ENCODE measurements at regions not wholly inside any gene's neighbourhood (a gene's known extent, or its start where the extent isn't known, plus 50 kb on each side); places are given as distances from the start of the nearest gene placed in this dataset.

- no peaks in the 10 kb centered on the region for H3K9me3 Mint-ChIP-seq
- ATAC-seq (no peak), DNase-seq (ENCODE audit: low spot score) (no peak)
- no peak overlapping the region for H3K27ac Mint-ChIP-seq
- no peak overlapping the region for H3K4me3 Mint-ChIP-seq
- H3K4me1 Mint-ChIP-seq (ENCODE audit: low read depth in 2 of 2), result no peaks in the 10 kb centered on the region
- no peaks in the 10 kb centered on the region for H3K36me3 Mint-ChIP-seq
- peaks cover 18 to 36% of the 10 kb centered on the region in 2 donors for H3K27me3 Mint-ChIP-seq
Observed at GRCh38 chr13:47004540-47004939, 107.7 kb upstream of the HTR2A start.

- no peaks in the 10 kb centered on the region for H3K36me3 Mint-ChIP-seq
- H3K27ac Mint-ChIP-seq, result no peak overlapping the region
- no peaks in the 10 kb centered on the region for H3K9me3 Mint-ChIP-seq
- H3K4me3 Mint-ChIP-seq, result no peak overlapping the region
- ATAC-seq, result no peak
- H3K4me1 Mint-ChIP-seq (ENCODE audit: low read depth in 2 of 2), result no peaks in the 10 kb centered on the region
- no peak for DNase-seq (ENCODE audit: low spot score)
- H3K27me3 Mint-ChIP-seq, result peaks cover 18 to 31% of the 10 kb centered on the region in 2 donors
Observed at GRCh38 chr13:47004027-47004426, 107.2 kb upstream of the HTR2A start.

GRCh38 chr13:47000165-47000564 lies 103.3 kb upstream of the HTR2A start:
- DNase-seq (ENCODE audit: low spot score) (no peak), ATAC-seq (no peak)
- Mint-ChIP-seq H3K4me3 (no peak overlapping the region), H3K9me3 (no peaks in the 10 kb centered on the region), H3K4me1 (ENCODE audit: low read depth in 2 of 2) (no peaks in the 10 kb centered on the region), H3K27me3 (peaks cover 23 to 40% of the 10 kb centered on the region in 2 donors), H3K27ac (no peak overlapping the region), H3K36me3 (no peaks in the 10 kb centered on the region)

- H3K4me1 Mint-ChIP-seq (ENCODE audit: low read depth in 2 of 2), result no peaks in the 10 kb centered on the region
- no peak overlapping the region for H3K4me3 Mint-ChIP-seq
- no peak for ATAC-seq
- H3K9me3 Mint-ChIP-seq, result no peaks in the 10 kb centered on the region
- no peak overlapping the region for H3K27ac Mint-ChIP-seq
- H3K27me3 Mint-ChIP-seq, result peaks cover 6 to 19% of the 10 kb centered on the region in 2 donors
- no peaks in the 10 kb centered on the region for H3K36me3 Mint-ChIP-seq
- DNase-seq (ENCODE audit: low spot score), result no peak
Observed at GRCh38 chr13:46996316-46997030, 99.6 kb upstream of the HTR2A start.

GRCh38 chr13:46995874-46996273 lies 99.0 kb upstream of the HTR2A start:
- no peak overlapping the region for H3K4me3 Mint-ChIP-seq
- no peak overlapping the region for H3K27ac Mint-ChIP-seq
- no peaks in the 10 kb centered on the region for H3K9me3 Mint-ChIP-seq
- H3K4me1 Mint-ChIP-seq (ENCODE audit: low read depth in 2 of 2), result no peaks in the 10 kb centered on the region
- H3K36me3 Mint-ChIP-seq, result no peaks in the 10 kb centered on the region
- peaks cover 5 to 19% of the 10 kb centered on the region in 2 donors for H3K27me3 Mint-ChIP-seq
- DNase-seq (ENCODE audit: low spot score) (no peak), ATAC-seq (no peak)

- no peaks in the 10 kb centered on the region for H3K4me1 Mint-ChIP-seq (ENCODE audit: low read depth in 2 of 2)
- ATAC-seq, result no peak
- no peak overlapping the region for H3K27ac Mint-ChIP-seq
- H3K9me3 Mint-ChIP-seq, result no peaks in the 10 kb centered on the region
- DNase-seq (ENCODE audit: low spot score), result no peak
- H3K4me3 Mint-ChIP-seq, result no peak overlapping the region
- H3K27me3 Mint-ChIP-seq, result peaks cover 9 to 19% of the 10 kb centered on the region in 2 donors
- no peaks in the 10 kb centered on the region for H3K36me3 Mint-ChIP-seq
Observed at GRCh38 chr13:46994492-46994891, 97.6 kb upstream of the HTR2A start.

GRCh38 chr13:46992383-46992952 lies 95.6 kb upstream of the HTR2A start:
- Mint-ChIP-seq H3K4me1 (ENCODE audit: low read depth in 2 of 2) (no peaks in the 10 kb centered on the region), H3K4me3 (no peak overlapping the region), H3K27me3 (peaks cover 15 to 26% of the 10 kb centered on the region in 2 donors), H3K36me3 (no peaks in the 10 kb centered on the region), H3K27ac (no peak overlapping the region), H3K9me3 (no peaks in the 10 kb centered on the region)
- DNase-seq (ENCODE audit: low spot score) (no peak), ATAC-seq (no peak)

- no peak for DNase-seq (ENCODE audit: low spot score)
- H3K36me3 Mint-ChIP-seq, result no peaks in the 10 kb centered on the region
- H3K27ac Mint-ChIP-seq, result no peak overlapping the region
- no peak for ATAC-seq
- peaks cover 8 to 9% of the 10 kb centered on the region in 2 donors for H3K27me3 Mint-ChIP-seq
- no peaks in the 10 kb centered on the region for H3K4me1 Mint-ChIP-seq (ENCODE audit: low read depth in 2 of 2)
- H3K4me3 Mint-ChIP-seq, result no peak overlapping the region
- H3K9me3 Mint-ChIP-seq, result no peaks in the 10 kb centered on the region
Observed at GRCh38 chr13:46983881-46984280, 87.0 kb upstream of the HTR2A start.

- peaks cover under 1% of the 10 kb centered on the region for H3K9me3 Mint-ChIP-seq
- no peak overlapping the region for H3K27ac Mint-ChIP-seq
- H3K4me1 Mint-ChIP-seq (ENCODE audit: low read depth in 2 of 2), result no peaks in the 10 kb centered on the region
- peaks cover under 1% of the 10 kb centered on the region for H3K36me3 Mint-ChIP-seq
- DNase-seq (ENCODE audit: low spot score) (no peak), ATAC-seq (no peak)
- no peak overlapping the region for H3K4me3 Mint-ChIP-seq
- H3K27me3 Mint-ChIP-seq, result peaks cover 3 to 5% of the 10 kb centered on the region in 2 donors
Observed at GRCh38 chr13:46982856-46983582, 86.2 kb upstream of the HTR2A start.

GRCh38 chr13:46975173-46975572 lies 78.3 kb upstream of the HTR2A start:
- Mint-ChIP-seq H3K4me1 (ENCODE audit: low read depth in 2 of 2) (no peaks in the 10 kb centered on the region), H3K4me3 (no peak overlapping the region), H3K27ac (no peak overlapping the region), H3K27me3 (peaks cover 8 to 22% of the 10 kb centered on the region in 2 donors), H3K9me3 (peaks cover 12% of the 10 kb centered on the region), H3K36me3 (peaks cover 17% of the 10 kb centered on the region)
- ATAC-seq, result no peak
- no peak for DNase-seq (ENCODE audit: low spot score)

- Mint-ChIP-seq H3K9me3 (no peaks in the 10 kb centered on the region), H3K4me3 (no peak overlapping the region), H3K36me3 (no peaks in the 10 kb centered on the region), H3K4me1 (ENCODE audit: low read depth in 2 of 2) (no peaks in the 10 kb centered on the region), H3K27me3 (peaks cover 5 to 10% of the 10 kb centered on the region in 2 donors), H3K27ac (no peak overlapping the region)
- ATAC-seq (no peak), DNase-seq (ENCODE audit: low spot score) (no peak)
Observed at GRCh38 chr13:46968450-46968849, 71.6 kb upstream of the HTR2A start.

GRCh38 chr13:46964789-46965527 lies 68.1 kb upstream of the HTR2A start:
- H3K27me3 Mint-ChIP-seq, result peaks cover 0 to 3% of the 10 kb centered on the region in 2 donors
- no peak overlapping the region for H3K4me3 Mint-ChIP-seq
- H3K27ac Mint-ChIP-seq, result no peak overlapping the region
- ATAC-seq (no peak), DNase-seq (ENCODE audit: low spot score) (no peak)
- no peaks in the 10 kb centered on the region for H3K4me1 Mint-ChIP-seq (ENCODE audit: low read depth in 2 of 2)
- H3K36me3 Mint-ChIP-seq, result no peaks in the 10 kb centered on the region
- no peaks in the 10 kb centered on the region for H3K9me3 Mint-ChIP-seq

GRCh38 chr13:46963904-46964303 lies 67.1 kb upstream of the HTR2A start:
- Mint-ChIP-seq H3K4me1 (ENCODE audit: low read depth in 2 of 2) (no peaks in the 10 kb centered on the region), H3K27me3 (peaks cover 0 to 3% of the 10 kb centered on the region in 2 donors), H3K4me3 (no peak overlapping the region), H3K36me3 (no peaks in the 10 kb centered on the region), H3K27ac (no peak overlapping the region), H3K9me3 (no peaks in the 10 kb centered on the region)
- no peak for ATAC-seq
- DNase-seq (ENCODE audit: low spot score), result no peak

All from natural killer cell treated with Interleukin-12 subunit alpha and Interleukin-12 subunit beta and Interleukin-15 and Interleukin-18, amount 100 ng/mL, for 72 hours (primary cell).